Tibial nerve (tissue), 4 donors: ENCODE measurements at regions not wholly inside any gene's neighbourhood (a gene's known extent, or its start where the extent isn't known, plus 50 kb on each side); places are given as distances from the start of the nearest gene placed in this dataset.

Experiments used
- CTCF ChIP-seq, 5 experiments: fragments of 200-600 bp in 3 of 5; fragments of 450-650 bp in 2 of 5; sonication (generic) in 3 of 5; IDR thresholded peaks; one replicate each; pipeline ENCODE4 v1.5.1; 2016 to 2019; ENCODE audit warnings: antibody characterized with exemption in 5 of 5, mild to moderate bottlenecking in 3 of 5, moderate library complexity in 2 of 5
- EP300 ChIP-seq, 2 donors: sonication (generic); formaldehyde crosslinking; IDR thresholded peaks; one replicate each; pipeline ENCODE4 v1.6.1; 2017; ENCODE audit warnings: antibody characterized with exemption in 2 of 2, mild to moderate bottlenecking in 1 of 2
- POLR2A ChIP-seq, 2 donors: fragments of 450-650 bp; IDR thresholded peaks; one replicate each; pipeline ENCODE4 v1.6.1; 2017; ENCODE audit warnings: antibody characterized with exemption in 2 of 2, mild to moderate bottlenecking in 2 of 2, moderate library complexity in 2 of 2

DNA sequence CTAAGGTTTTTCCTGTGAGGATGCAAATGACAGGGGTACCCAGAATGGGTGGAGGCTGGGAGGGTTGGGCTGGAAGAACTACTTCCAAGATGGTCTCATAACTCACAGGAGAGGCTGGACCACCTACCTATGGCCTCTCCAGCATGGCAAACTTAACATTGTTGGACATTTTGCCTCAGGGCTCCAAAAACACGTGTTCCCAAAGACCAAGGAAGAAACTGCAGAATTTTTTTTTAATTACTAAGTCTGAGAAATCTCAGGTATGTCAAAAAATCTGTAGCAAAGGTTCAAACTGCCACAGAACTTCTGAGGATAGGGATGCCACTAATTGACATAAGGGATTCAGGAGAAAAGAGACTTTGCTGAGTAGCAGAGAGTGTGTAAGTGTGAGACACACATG lies 270.8 kb downstream of the NNT start:
- TF ChIP-seq CTCF (IDR thresholded peaks at IDR 0.05) (no peak), POLR2A (IDR thresholded peaks at IDR 0.05) (no peak), EP300 (IDR thresholded peaks at IDR 0.05) (no peak)
